Progenitor cell of endocrine pancreas (in vitro differentiated cells): ENCODE measurements at regions not wholly inside any gene's neighbourhood (a gene's known extent, or its start where the extent isn't known, plus 50 kb on each side); places are given as distances from the start of the nearest gene placed in this dataset.

ENCODE experiments used
- DNase-seq: peaks from one replicate; pipeline ENCODE4 v3.0.0; 2021; ENCODE audit warnings: low spot score; ENCODE audit not compliant: unreplicated experiment
- H3K27ac Mint-ChIP-seq: 2 replicates; pipeline ENCODE4 v1.8.0; 2021; ENCODE audit warnings: mild to moderate bottlenecking, moderate library complexity, mixed read lengths
- H3K27me3 Mint-ChIP-seq: 2 replicates; pipeline ENCODE4 v1.8.0; 2021; ENCODE audit warnings: mixed read lengths
- H3K36me3 Mint-ChIP-seq: 2 replicates; pipeline ENCODE4 v1.8.0; 2022; ENCODE audit warnings: mixed read lengths; ENCODE audit not compliant: insufficient read depth
- H3K4me1 Mint-ChIP-seq: 2 replicates; pipeline ENCODE4 v1.8.0; 2021; ENCODE audit warnings: low read depth, mixed read lengths
- H3K4me3 Mint-ChIP-seq: 2 replicates; pipeline ENCODE4 v1.8.0; 2021; ENCODE audit warnings: low read depth, mild to moderate bottlenecking, moderate library complexity, mixed read lengths
- H3K9me3 Mint-ChIP-seq: 2 replicates; pipeline ENCODE4 v1.8.0; 2021; ENCODE audit warnings: low read depth, mixed read lengths
- CTCF ChIP-seq: fragments of 200-600 bp; sonication (generic); IDR thresholded peaks from one replicate; pipeline ENCODE4 v1.5.0; 2021; ENCODE audit warnings: antibody characterized with exemption, mild to moderate bottlenecking; ENCODE audit not compliant: unreplicated experiment

- Mint-ChIP-seq H3K4me3 (no peak overlapping the region), H3K4me1 (no peaks in the 10 kb centered on the region), H3K27me3 (no peaks in the 10 kb centered on the region), H3K36me3 (no peaks in the 10 kb centered on the region), H3K9me3 (peaks cover 13% of the 10 kb centered on the region), H3K27ac (no peak overlapping the region)
- no peak for DNase-seq
- TF ChIP-seq CTCF: no peak
These were observed 186.5 kb upstream of the CCL2 start for GRCh38 chr17:34068571-34068970.

- TF ChIP-seq CTCF: no peak
- no peaks in the 10 kb centered on the region for H3K4me1 Mint-ChIP-seq
- DNase-seq: no peak
- H3K36me3 Mint-ChIP-seq: no peaks in the 10 kb centered on the region
- H3K9me3 Mint-ChIP-seq: no peaks in the 10 kb centered on the region
- H3K27ac Mint-ChIP-seq: no peak overlapping the region
- no peaks in the 10 kb centered on the region for H3K27me3 Mint-ChIP-seq
- H3K4me3 Mint-ChIP-seq: no peak overlapping the region
These were observed 184.4 kb upstream of the CCL2 start for GRCh38 chr17:34070712-34071111.

- Mint-ChIP-seq H3K27me3 (no peaks in the 10 kb centered on the region), H3K4me1 (no peaks in the 10 kb centered on the region), H3K9me3 (no peaks in the 10 kb centered on the region), H3K36me3 (no peaks in the 10 kb centered on the region), H3K27ac (no peak overlapping the region), H3K4me3 (no peak overlapping the region)
- no peak for DNase-seq
- TF ChIP-seq CTCF: no peak
These were observed 183.1 kb upstream of the CCL2 start for GRCh38 chr17:34071886-34072420.

- H3K36me3 Mint-ChIP-seq: no peaks in the 10 kb centered on the region
- no peak for TF ChIP-seq CTCF
- no peak overlapping the region for H3K27ac Mint-ChIP-seq
- H3K27me3 Mint-ChIP-seq: peaks cover 9% of the 10 kb centered on the region
- no peak overlapping the region for H3K4me3 Mint-ChIP-seq
- H3K9me3 Mint-ChIP-seq: no peaks in the 10 kb centered on the region
- H3K4me1 Mint-ChIP-seq: no peaks in the 10 kb centered on the region
- no peak for DNase-seq
These were observed 180.0 kb upstream of the CCL2 start for GRCh38 chr17:34075076-34075475.

GRCh38 chr17:34076743-34077631 lies 178.1 kb upstream of the CCL2 start:
- no peak overlapping the region for H3K27ac Mint-ChIP-seq
- H3K4me3 Mint-ChIP-seq: no peak overlapping the region
- DNase-seq: no peak

More at GRCh38 chr17:34076743-34077631, 178.1 kb upstream of the CCL2 start:
- no peaks in the 10 kb centered on the region for H3K36me3 Mint-ChIP-seq
- no peak for TF ChIP-seq CTCF
- H3K27me3 Mint-ChIP-seq: peaks cover 12% of the 10 kb centered on the region
- no peaks in the 10 kb centered on the region for H3K9me3 Mint-ChIP-seq
- H3K4me1 Mint-ChIP-seq: no peaks in the 10 kb centered on the region
